H7 (cell line): ENCODE measurements at regions not wholly inside any gene's neighbourhood (a gene's known extent, or its start where the extent isn't known, plus 50 kb on each side); places are given as distances from the start of the nearest gene placed in this dataset.

Experiments
- DNase-seq: peaks from one replicate; pipeline ENCODE4 v3.0.0; 2012
- H3K27me3 ChIP-seq: 2 replicates; pipeline ENCODE4 v1.6.0; 2011; ENCODE audit warnings: mild to moderate bottlenecking, low read length; ENCODE audit not compliant: control insufficient read depth, insufficient read depth
- H3K36me3 ChIP-seq: replicated peaks from 2 replicates; pipeline ENCODE4 v1.5.1; 2011; ENCODE audit warnings: low read length; ENCODE audit not compliant: control insufficient read depth, insufficient read depth
- H3K4me3 ChIP-seq: 2 replicates; pipeline ENCODE4 v1.5.1; 2011; ENCODE audit warnings: low read depth, mild to moderate bottlenecking, control low read depth, low read length, moderate library complexity; ENCODE audit not compliant: insufficient read depth

DNA sequence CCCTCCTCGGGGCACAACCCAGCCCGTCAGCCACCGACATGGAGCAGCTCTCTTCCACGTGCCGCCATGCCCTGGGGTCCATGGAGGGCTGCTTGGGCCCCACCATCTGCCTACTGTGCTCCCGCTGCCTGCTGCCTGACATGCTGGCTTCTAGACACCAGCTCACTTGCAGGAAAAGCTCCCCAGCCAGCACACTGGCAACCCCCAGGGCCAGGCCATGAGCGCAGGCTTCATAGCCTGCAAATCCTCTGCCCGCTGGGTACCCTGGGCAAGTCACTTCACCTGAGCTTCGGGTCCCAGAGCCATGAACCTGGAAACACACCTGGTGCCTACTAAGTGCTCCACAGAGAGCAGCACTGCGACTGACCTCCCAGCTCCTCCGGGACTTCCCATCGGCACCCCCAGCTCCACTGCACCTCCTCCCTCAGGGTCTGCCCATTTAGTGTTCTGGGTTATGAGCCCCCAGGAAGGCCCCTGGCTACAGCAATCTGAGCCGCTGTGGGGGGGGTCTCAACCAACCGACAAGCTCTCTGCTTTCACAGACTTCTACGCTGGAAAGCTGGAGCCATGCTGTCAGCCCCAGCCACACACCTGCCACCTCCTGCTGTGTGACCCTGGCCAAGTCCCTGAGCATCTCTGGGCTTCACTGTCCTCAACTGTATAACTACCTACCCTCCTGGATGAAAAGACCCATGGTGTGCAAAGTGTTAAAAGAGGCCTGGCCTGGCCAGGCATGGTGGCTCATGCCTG lies 139.2 kb downstream of the CRYBB2 start:
- H3K36me3 ChIP-seq: peaks cover 7% of the 10 kb centered on the region
- DNase-seq: no peak
- no peak overlapping the region for H3K4me3 ChIP-seq
- H3K27me3 ChIP-seq: no peaks in the 10 kb centered on the region

GRCh38 chr22:25359601-25360261 lies 140.3 kb downstream of the CRYBB2 start:
- no peak for DNase-seq
- H3K4me3 ChIP-seq: no peak overlapping the region
- no peaks in the 10 kb centered on the region for H3K27me3 ChIP-seq
- peaks cover 4% of the 10 kb centered on the region for H3K36me3 ChIP-seq

- no peak for DNase-seq
- no peaks in the 10 kb centered on the region for H3K27me3 ChIP-seq
- H3K36me3 ChIP-seq: peaks cover 4% of the 10 kb centered on the region
- no peak overlapping the region for H3K4me3 ChIP-seq
Measured at GRCh38 chr22:25360411-25360810, 141.0 kb downstream of the CRYBB2 start.

GRCh38 chr22:25360891-25361645 lies 141.6 kb downstream of the CRYBB2 start:
- Histone ChIP-seq H3K27me3 (no peaks in the 10 kb centered on the region), H3K4me3 (no peak overlapping the region), H3K36me3 (peaks cover 4% of the 10 kb centered on the region)
- DNase-seq: no peak

- no peaks in the 10 kb centered on the region for H3K27me3 ChIP-seq
- no peak overlapping the region for H3K4me3 ChIP-seq
- peaks cover 4% of the 10 kb centered on the region for H3K36me3 ChIP-seq
- DNase-seq: no peak
Measured at GRCh38 chr22:25361899-25362214, 142.4 kb downstream of the CRYBB2 start.

DNA sequence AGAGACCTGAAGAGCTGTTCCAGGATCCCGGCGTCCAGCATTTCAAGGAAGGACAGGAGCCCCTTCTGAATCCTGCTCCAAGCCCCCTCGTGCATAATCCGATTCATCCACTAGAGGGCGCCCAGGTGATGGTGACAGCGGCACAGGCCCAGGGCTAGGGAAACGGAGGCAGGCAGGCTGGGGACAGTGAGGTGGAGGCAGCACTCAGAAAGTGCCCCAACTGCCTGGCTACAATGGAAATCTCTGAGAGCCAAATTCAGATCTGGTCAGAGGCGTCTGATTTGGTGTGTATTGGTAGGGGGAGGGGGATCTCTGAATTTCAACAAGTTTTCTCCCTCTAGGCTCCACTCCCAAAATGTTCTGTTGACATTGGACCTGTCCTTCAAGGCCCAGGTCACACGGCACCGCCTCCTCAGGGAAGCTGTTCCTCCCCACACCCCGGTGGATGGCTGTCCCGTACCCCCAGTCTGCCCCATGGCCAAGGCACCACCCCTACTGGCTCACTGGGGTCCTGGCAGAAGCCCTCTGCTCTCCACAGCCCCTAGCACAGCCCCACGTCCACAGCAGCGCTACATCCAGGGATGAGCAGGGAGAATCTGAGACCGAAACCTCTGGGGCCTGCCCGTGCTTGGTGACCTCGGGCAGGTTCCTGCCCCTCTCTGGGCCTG lies 142.9 kb downstream of the CRYBB2 start:
- DNase-seq: peak; percentile 96
- Histone ChIP-seq H3K4me3 (no peak overlapping the region), H3K36me3 (peaks cover 4% of the 10 kb centered on the region)

DNA sequence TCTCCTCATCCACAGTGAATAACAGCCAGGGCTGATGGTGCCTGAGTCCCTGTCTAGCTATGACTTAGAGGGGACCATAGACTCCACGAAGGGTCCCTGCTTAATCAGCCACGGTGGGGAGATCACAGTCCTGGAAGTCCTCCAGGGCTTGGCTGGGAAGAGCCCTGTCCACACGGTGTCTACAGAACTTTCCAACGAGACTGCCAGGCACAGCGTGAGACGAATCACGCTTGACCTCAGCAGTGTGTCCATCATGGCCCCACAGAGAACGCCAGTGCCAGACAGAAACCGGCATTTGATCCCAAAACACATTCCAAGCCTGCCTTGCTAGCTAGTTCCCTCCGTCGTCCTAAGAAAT lies 143.4 kb downstream of the CRYBB2 start:
- Histone ChIP-seq H3K4me3 (no peak overlapping the region), H3K27me3 (no peaks in the 10 kb centered on the region), H3K36me3 (peaks cover 4% of the 10 kb centered on the region)
- no peak for DNase-seq

More for the DNA sequence above, 142.9 kb downstream of the CRYBB2 start:
- no peaks in the 10 kb centered on the region for H3K27me3 ChIP-seq

DNA sequence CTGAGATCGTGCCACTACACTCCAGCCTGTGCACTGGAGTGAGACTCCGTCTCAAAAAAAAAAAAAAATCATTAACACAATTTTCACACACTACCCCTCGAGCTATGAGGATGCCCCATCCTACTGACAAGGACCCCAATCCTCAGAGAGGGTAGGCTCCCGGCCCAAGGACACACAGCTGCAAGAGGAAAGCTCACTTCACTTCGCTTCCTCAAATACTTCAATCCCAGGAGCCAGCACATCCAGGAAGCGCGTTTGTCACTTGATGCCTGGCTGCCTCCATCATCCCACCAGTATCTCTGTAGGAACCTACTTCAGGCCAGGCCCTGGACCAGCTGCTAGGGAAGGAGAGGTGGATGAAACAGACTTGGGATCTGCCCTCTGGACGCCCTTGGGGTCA lies 144.0 kb downstream of the CRYBB2 start:
- H3K36me3 ChIP-seq: peaks cover 4% of the 10 kb centered on the region
- H3K27me3 ChIP-seq: no peaks in the 10 kb centered on the region
- DNase-seq: no peak
- no peak overlapping the region for H3K4me3 ChIP-seq

DNA sequence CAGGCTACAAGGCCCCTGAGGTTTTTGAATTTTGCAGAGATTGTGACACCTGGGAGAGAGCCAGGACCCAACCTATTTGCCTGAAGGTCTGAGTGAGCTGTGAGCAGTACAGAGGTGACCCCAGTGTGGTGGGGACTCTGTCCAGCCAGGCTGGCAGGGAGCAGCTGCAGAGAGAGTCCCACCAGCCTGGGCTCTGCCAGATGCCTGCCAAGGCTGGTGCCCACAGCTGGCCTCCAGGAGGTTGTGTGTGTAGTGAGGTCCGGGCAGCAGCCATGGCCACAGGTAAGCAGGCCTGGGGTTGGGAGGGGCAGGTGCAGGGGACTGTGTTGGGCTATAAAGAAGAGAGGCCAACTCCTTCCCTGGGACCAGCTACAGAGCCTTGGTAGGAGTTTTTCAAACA lies 144.8 kb downstream of the CRYBB2 start:
- DNase-seq: no peak
- Histone ChIP-seq H3K27me3 (no peaks in the 10 kb centered on the region), H3K4me3 (no peak overlapping the region), H3K36me3 (peaks cover 4% of the 10 kb centered on the region)

DNA sequence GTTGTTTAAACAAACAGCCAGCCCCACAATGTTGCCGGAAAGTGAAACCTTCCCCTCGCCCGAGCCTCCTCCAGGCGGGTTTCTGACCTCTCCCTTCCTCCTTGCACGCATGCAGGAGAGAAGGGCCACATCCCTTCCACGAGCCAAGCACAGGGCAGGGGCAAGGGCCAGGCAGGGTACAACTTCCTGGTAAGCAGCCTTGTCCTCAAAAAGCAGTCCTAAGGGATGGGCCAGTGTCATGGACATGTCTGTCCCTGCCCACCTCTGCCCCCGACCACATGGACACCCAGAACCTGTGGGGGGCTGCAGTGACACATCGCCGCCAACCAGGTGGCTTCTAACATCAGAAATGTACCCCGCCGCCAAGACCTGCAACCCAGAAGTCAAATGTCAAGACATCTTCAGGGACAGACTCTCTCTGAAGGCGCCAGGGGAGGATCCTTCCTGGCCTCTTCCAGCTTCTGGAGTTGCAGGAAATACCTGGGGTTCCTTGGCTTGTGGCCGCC lies 145.3 kb downstream of the CRYBB2 start:
- H3K4me3 ChIP-seq: no peak overlapping the region
- no peaks in the 10 kb centered on the region for H3K27me3 ChIP-seq
- DNase-seq: no peak
- peaks cover 2% of the 10 kb centered on the region for H3K36me3 ChIP-seq

GRCh38 chr22:25365491-25366261 lies 146.2 kb downstream of the CRYBB2 start:
- H3K27me3 ChIP-seq: no peaks in the 10 kb centered on the region
- no peak overlapping the region for H3K4me3 ChIP-seq
- no peak for DNase-seq
- H3K36me3 ChIP-seq: peaks cover 2% of the 10 kb centered on the region

GRCh38 chr22:25366408-25366807 lies 147.0 kb downstream of the CRYBB2 start:
- H3K4me3 ChIP-seq: no peak overlapping the region
- H3K27me3 ChIP-seq: no peaks in the 10 kb centered on the region
- no peaks in the 10 kb centered on the region for H3K36me3 ChIP-seq
- DNase-seq: peak; percentile 75

DNA sequence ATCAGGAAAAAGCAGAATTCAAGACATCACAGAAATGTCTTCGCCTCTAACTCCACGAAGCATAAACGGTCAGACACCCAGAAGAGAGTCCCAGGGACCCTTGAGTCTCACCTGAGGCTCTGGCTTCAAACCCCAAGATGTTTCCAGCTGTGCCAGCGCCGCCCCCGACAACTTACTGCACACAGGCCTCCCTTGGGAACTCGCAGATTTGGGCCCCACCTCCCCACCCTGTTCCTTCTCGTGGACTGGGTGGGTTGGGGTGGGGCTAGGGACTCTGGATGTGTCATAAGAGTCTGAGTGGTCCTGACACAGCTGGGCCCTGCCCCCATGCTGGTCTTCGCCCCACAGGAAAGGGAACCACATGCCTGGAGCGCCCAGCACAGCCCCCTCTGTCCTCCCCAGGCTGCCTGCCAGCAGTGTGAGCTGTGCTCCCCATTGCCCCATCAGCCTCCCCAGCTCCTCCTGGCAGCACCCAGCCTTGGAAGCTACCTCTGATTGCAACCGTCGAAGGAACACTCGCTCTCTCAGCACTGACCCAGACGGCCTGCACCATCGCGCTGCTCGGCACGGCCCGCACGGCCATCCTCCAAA lies 147.5 kb downstream of the CRYBB2 start:
- Histone ChIP-seq H3K27me3 (no peaks in the 10 kb centered on the region), H3K36me3 (no peaks in the 10 kb centered on the region), H3K4me3 (no peak overlapping the region)
- no peak for DNase-seq

- H3K27me3 ChIP-seq: no peaks in the 10 kb centered on the region
- H3K36me3 ChIP-seq: no peaks in the 10 kb centered on the region
- DNase-seq: no peak
- no peak overlapping the region for H3K4me3 ChIP-seq
Measured at GRCh38 chr22:25367756-25368155, 148.3 kb downstream of the CRYBB2 start.
